ENCODE measurements at regions not wholly inside any gene's neighbourhood (a gene's known extent, or its start where the extent isn't known, plus 50 kb on each side); places are given as distances from the start of the nearest gene placed in this dataset.
"Not testable (repeated sequence)": the region's sequence is repeated elsewhere in the genome, so short reads cannot be mapped to it uniquely, and the experiment has no call there.

DNA sequence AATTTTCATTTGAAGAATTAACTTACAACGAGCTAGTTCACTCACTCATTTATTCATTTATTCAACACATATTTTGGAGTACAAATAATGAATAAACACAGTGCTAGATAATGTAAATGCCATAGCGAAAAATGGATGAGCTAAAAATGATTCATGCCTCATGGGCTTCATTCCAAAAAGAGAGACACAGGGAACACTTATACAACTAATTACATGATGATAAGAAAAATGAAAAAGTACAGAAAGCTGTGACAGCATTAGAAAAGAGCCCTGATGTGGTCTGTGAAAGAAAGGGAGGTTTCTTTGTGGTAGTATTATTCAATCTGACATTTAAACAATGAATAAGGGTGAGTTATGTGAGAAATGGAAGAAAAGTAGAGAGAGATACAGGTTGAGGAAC lies 726.4 kb downstream of the AMY1C start:
- FAIRE-seq = no peak

DNA sequence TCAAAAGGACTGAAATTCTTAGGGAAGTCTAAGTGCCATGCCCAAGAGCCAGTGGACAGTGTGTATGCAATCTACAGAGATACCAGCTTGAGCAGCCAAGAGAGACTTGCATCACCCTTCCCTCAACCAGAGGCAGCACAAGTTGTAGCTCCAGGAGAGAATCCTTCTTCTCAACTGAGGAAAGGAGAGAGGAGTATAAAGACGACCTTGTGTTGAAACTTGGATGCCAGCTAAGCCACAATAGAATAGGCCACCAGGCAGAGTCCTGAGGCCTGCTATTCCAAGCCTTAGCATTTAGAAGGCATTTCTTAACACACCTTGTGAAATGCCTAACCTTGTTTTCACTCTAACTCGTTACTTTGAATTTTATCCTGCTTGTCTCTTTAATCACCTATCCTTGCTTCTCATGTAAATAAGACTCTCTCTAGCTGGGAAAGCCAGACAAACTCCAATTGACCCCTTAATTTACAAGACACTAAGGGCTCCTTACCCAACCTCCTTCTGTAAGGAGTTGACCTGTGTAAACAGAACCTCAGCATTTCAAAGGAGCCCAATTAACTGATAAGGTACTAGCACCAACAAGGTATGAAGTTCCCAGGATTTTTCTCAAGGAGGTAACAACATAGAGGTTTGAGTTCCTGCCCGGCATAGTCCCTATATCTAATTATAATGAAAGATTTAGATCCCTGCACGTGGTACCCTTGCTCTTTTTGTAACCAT lies 738.8 kb downstream of the AMY1C start:
- FAIRE-seq = no peak

- FAIRE-seq = no peak
Observed at GRCh38 chr1:104526158-104526795, 776.6 kb downstream of the AMY1C start.

DNA sequence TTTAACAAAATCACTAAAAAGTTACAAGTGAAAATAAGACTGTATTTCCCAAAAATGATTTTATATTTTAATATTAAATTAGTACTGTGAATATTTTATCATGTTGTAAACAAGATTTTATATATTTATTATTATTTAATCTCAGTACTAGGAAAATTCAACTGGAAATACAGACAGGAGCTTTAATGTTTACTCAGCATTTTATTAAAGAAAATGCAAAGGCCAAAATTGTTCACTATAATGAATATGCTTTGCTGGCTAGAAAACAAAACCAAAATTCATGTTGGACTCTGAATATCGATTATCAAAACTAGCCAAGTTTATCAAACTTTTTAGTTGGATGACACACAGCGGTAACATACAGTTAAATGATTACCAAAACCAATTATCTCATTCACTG lies 782.3 kb downstream of the AMY1C start:
- peak; percentile 55 for FAIRE-seq

DNA sequence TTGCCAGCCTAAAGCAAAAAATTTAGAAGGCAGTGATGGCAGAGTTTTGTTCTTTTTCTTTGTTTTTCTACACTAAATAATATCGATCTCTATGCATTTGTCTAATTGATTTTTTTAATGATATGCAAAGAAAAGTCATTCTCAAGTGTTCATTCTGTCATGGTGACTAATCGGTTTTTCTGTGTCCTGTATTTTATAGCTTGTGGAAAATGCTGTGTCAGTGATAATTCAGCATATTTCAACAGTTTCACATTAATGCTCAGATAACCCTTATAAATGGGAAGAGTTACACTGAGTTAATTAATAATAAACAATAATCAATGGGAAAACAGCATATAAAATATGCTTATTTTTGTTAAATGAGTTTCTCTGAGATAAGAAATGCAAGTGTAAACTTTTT lies 824.9 kb downstream of the AMY1C start:
- FAIRE-seq = no peak

DNA sequence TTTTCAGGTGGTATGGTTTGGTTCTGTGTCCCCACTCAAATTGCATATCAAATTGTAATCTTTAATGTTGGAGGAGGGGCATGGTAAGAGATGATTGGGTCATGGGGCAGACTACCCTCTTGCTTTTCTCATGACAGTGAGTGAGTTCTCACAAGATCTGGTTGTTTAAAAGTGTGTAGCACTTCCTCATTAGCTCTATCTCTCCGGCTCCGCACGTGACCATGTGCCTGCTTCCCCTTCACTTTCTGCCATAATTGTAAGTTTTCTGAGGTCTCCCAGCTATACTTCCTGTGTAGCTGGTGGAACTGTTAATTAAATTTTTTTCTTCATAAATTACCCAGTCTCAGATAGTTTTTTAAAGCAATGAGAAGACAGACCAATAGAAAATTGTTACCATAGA lies 843.2 kb downstream of the AMY1C start:
- FAIRE-seq = no peak

- FAIRE-seq = no peak
Observed at GRCh38 chr1:104593413-104594187, 843.9 kb downstream of the AMY1C start.

DNA sequence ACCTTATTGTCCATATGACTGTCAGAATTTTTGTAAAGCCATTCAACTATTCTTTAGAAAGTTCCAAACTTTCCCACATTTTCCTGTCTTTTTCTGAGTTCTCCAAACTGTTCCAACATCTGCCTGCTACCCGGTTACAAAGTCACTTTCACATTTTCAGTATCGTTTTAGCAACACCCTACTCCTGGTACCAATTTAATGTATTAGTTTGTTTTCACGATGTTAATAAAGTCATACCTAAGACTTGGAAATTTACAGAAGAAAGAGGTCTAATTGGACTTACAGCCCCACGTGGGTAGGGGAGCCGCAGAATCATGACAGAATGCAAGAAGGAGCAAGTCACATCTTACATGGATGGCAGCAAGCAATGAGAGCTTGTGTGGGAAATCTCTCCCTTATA lies 867.8 kb downstream of the AMY1C start:
- FAIRE-seq = no peak

DNA sequence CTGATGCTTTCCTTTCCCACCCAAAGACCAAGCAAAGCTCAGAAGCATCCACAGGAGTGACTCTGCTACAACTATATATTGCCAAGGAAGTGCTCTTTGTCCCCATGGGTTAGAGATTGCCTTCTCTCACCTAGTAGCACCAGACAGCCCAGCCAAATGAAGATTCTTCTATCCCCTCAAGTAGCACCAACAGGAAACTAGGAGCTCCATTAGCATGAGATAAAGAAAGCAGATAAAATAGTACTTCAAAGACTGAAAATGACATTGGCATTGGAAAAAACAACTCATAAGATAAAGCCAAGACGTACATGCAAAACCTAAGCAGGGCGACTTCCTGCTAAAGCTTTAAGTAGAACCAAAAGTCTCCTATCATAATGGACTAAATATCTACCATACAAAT lies 871.5 kb downstream of the AMY1C start:
- no peak for FAIRE-seq

- no peak for FAIRE-seq
Observed at GRCh38 chr1:104624538-104624937, 874.8 kb downstream of the AMY1C start.

GRCh38 chr1:104629589-104629988 lies 879.9 kb downstream of the AMY1C start:
- FAIRE-seq = no peak

DNA sequence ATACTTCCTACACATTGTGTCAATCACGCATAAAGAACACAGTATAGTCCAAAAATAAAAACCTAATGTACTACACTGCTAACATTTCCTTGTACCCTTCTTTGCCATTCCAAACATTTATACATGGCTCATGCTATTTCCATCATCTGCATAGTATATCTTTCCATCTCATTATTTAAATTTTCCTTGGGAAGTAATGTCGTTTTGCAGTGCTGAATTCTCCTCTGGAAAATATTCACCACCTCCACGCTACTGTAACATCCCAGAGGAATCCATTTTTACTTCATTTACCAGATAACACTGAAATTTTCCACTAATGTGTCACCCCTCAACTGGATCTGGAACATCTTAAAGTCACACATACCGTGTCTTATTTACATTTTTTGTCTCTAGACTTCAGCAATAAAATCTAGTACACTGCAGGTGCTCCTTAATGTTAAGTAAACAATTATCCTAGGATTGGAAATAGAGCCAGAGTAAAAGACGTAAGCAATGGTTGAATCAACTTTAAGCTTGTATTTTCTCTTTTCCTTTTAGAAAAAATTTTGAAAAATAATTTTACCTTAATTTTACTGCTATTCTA lies 881.0 kb downstream of the AMY1C start:
- FAIRE-seq = no peak

GRCh38 chr1:104636581-104636980 lies 886.9 kb downstream of the AMY1C start:
- FAIRE-seq = no peak

DNA sequence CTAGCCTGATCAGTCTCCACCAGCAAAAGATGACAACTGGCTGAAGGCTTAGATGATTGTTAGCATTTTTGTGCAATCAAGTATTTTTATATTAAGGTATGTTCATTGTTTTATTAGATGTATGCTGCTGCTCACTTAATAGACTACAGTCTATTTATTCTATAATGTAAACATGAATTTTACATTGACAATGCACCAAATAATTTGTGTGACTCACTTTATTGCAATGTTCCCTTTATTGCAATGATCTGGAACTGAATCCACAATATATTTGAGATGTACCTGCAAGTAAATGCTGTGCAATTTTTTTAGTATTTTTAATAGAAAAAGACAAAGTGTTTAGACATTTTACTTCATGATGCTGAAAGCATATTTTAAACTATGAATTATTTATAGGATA lies 896.5 kb downstream of the AMY1C start:
- no peak for FAIRE-seq

DNA sequence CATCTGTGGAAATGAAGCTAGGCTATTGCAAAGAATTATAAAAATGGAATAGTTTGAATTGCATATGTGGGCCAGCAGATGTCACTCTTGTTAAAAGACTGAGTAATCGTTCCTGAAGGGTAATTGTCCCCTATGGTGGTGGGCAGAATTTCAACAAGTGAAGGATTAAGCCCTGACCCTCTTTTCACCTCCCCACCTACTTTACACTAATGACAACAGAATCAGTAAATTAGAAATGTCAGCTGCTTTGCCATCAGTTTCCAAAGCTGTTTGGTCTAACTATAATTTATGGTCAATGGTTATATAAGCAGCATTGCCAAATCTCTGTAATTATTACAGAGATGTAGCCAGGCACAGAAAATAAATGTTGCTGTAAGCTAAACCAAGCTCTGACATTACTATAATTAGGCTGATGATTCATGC lies 898.6 kb downstream of the AMY1C start:
- no peak for FAIRE-seq

GRCh38 chr1:104664374-104664773 lies 914.7 kb downstream of the AMY1C start:
- not testable (repeated sequence) for FAIRE-seq

GRCh38 chr1:104665300-104665699 lies 915.6 kb downstream of the AMY1C start:
- FAIRE-seq = no peak

GRCh38 chr1:104671684-104672353 lies 922.1 kb downstream of the AMY1C start:
- FAIRE-seq = no peak

GRCh38 chr1:104699433-104699832 lies 949.7 kb downstream of the AMY1C start:
- no peak for FAIRE-seq

GRCh38 chr1:104702731-104703130 lies 953.0 kb downstream of the AMY1C start:
- no peak for FAIRE-seq

GRCh38 chr1:104706631-104707147 lies 957.0 kb downstream of the AMY1C start:
- FAIRE-seq = no peak

GRCh38 chr1:104718752-104719151 lies 969.1 kb downstream of the AMY1C start:
- no peak for FAIRE-seq

GRCh38 chr1:104720741-104721140 lies 971.0 kb downstream of the AMY1C start:
- FAIRE-seq = no peak
